Chondrocyte (in vitro differentiated cells): ENCODE measurements at regions not wholly inside any gene's neighbourhood (a gene's known extent, or its start where the extent isn't known, plus 50 kb on each side); places are given as distances from the start of the nearest gene placed in this dataset.

ENCODE experiments used
- DNase-seq: peaks from one replicate; pipeline ENCODE4 v3.0.0; 2021; ENCODE audit warnings: mixed read lengths, low spot score
- H3K27ac Mint-ChIP-seq: one replicate; pipeline ENCODE4 v1.8.0; 2021; ENCODE audit warnings: mild to moderate bottlenecking, moderate library complexity, mixed read lengths; ENCODE audit not compliant: unreplicated experiment
- H3K27me3 Mint-ChIP-seq: 2 replicates; pipeline ENCODE4 v1.8.0; 2021; ENCODE audit warnings: low read depth, mixed read lengths
- H3K36me3 Mint-ChIP-seq: 2 replicates; pipeline ENCODE4 v1.8.0; 2021; ENCODE audit warnings: low read depth, mixed read lengths
- H3K4me1 Mint-ChIP-seq: 2 replicates; pipeline ENCODE4 v1.8.0; 2021; ENCODE audit warnings: low read depth, mild to moderate bottlenecking, mixed read lengths
- H3K4me3 Mint-ChIP-seq: one replicate; pipeline ENCODE4 v1.8.0; 2021; ENCODE audit warnings: mild to moderate bottlenecking, moderate library complexity, mixed read lengths; ENCODE audit not compliant: unreplicated experiment
- H3K9me3 Mint-ChIP-seq: 2 replicates; pipeline ENCODE4 v1.8.0; 2021; ENCODE audit warnings: low read depth, mixed read lengths
- CTCF ChIP-seq: fragments of 200-600 bp; sonication (generic); IDR thresholded peaks from 2 replicates; pipeline ENCODE4 v1.5.0; 2021; ENCODE audit warnings: antibody characterized with exemption, mild to moderate bottlenecking, moderate library complexity

DNA sequence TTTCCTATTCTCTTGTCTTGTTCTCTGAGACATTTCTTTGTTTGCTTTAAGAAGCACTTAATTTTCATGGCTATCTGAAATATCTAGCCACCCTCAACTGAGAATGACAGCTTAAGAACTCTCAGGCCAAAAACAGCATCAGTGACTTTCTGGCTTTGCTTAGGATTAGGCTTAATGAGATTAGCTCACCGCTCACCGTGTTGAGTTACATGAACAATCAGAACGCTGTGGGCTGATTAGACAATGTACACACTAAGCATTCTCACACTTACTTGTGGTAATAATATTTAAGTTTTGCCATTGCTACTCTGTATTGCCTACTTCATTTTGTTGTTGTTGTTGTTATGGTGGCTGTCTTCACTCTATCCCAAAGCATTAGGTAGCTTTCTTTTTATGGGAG, 1283.6 kb downstream of the UQCRFS1 start:
- no peak for TF ChIP-seq CTCF
- DNase-seq = no peak
- H3K27ac Mint-ChIP-seq = no peak overlapping the region
- H3K36me3 Mint-ChIP-seq = no peaks in the 10 kb centered on the region
- no peaks in the 10 kb centered on the region for H3K4me1 Mint-ChIP-seq
- no peaks in the 10 kb centered on the region for H3K9me3 Mint-ChIP-seq
- no peak overlapping the region for H3K4me3 Mint-ChIP-seq
- peaks cover 26% of the 10 kb centered on the region for H3K27me3 Mint-ChIP-seq

GRCh38 chr19:27925202-27925601, 1287.7 kb downstream of the UQCRFS1 start:
- DNase-seq = no peak
- no peak for TF ChIP-seq CTCF
- H3K36me3 Mint-ChIP-seq = no peaks in the 10 kb centered on the region
- no peaks in the 10 kb centered on the region for H3K9me3 Mint-ChIP-seq
- H3K4me3 Mint-ChIP-seq = no peak overlapping the region
- H3K4me1 Mint-ChIP-seq = no peaks in the 10 kb centered on the region
- H3K27me3 Mint-ChIP-seq = peaks cover 17% of the 10 kb centered on the region
- H3K27ac Mint-ChIP-seq = no peak overlapping the region

GRCh38 chr19:27922970-27923369, 1290.0 kb downstream of the UQCRFS1 start:
- no peak for DNase-seq
- H3K4me3 Mint-ChIP-seq = no peak overlapping the region
- peaks cover 16% of the 10 kb centered on the region for H3K27me3 Mint-ChIP-seq
- TF ChIP-seq CTCF = no peak
- peaks cover 3% of the 10 kb centered on the region for H3K9me3 Mint-ChIP-seq
- H3K27ac Mint-ChIP-seq = no peak overlapping the region
- no peaks in the 10 kb centered on the region for H3K4me1 Mint-ChIP-seq
- H3K36me3 Mint-ChIP-seq = no peaks in the 10 kb centered on the region

DNA sequence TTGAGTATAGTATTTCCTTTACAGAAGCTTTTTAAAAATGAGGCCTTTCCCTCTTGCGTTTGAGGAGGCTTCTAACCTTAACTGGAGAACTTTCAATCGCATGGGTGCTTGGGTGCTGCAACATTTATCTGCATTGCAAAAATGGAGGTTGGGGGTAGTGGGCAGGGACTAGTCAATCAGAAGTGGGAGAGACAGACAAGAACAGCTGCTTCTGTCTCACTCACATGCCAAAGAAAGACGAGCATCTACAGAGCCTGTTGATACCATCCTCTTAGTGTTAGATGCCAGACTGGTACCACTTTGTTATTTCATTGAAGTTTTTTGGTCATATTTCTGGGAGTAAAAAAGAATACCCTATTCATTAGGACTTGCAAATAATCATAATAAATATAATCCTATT, 1292.2 kb downstream of the UQCRFS1 start:
- Mint-ChIP-seq H3K27me3 (peaks cover 11% of the 10 kb centered on the region), H3K9me3 (peaks cover 3% of the 10 kb centered on the region), H3K27ac (no peak overlapping the region), H3K4me1 (no peaks in the 10 kb centered on the region), H3K4me3 (no peak overlapping the region), H3K36me3 (no peaks in the 10 kb centered on the region)
- DNase-seq = no peak
- TF ChIP-seq CTCF = no peak

- no peak for TF ChIP-seq CTCF
- H3K9me3 Mint-ChIP-seq = peaks cover 3% of the 10 kb centered on the region
- H3K36me3 Mint-ChIP-seq = no peaks in the 10 kb centered on the region
- H3K27me3 Mint-ChIP-seq = peaks cover 3% of the 10 kb centered on the region
- no peak overlapping the region for H3K27ac Mint-ChIP-seq
- no peak overlapping the region for H3K4me3 Mint-ChIP-seq
- no peak for DNase-seq
- H3K4me1 Mint-ChIP-seq = no peaks in the 10 kb centered on the region
Observed at GRCh38 chr19:27918818-27919217, 1294.1 kb downstream of the UQCRFS1 start.
